ENCODE measurements at regions not wholly inside any gene's neighbourhood (a gene's known extent, or its start where the extent isn't known, plus 50 kb on each side); places are given as distances from the start of the nearest gene placed in this dataset.

- H3K36me3 ChIP-seq (ENCODE audit: control insufficient read depth, insufficient read depth, low read length), result no peaks in the 10 kb centered on the region
- DNase-seq (ENCODE audit: extremely low read depth, insufficient read length), result no peak
- no peak overlapping the region for H3K4me3 ChIP-seq (replicated peaks; ENCODE audit: low read depth, low read length)
- TF ChIP-seq CTCF (IDR thresholded peaks at IDR 0.05; ENCODE audit: insufficient read depth, low read length, poor library complexity, severe bottlenecking), result no peak
- no peaks in the 10 kb centered on the region for H3K27me3 ChIP-seq (replicated peaks; ENCODE audit: control insufficient read depth, insufficient read depth, low read length)
Observed at GRCh38 chr11:23723861-23724260, 773.0 kb upstream of the LUZP2 start.

- Histone ChIP-seq H3K36me3 (ENCODE audit: control insufficient read depth, insufficient read depth, low read length) (no peaks in the 10 kb centered on the region), H3K4me3 (replicated peaks; ENCODE audit: low read depth, low read length) (no peak overlapping the region), H3K27me3 (replicated peaks; ENCODE audit: control insufficient read depth, insufficient read depth, low read length) (no peaks in the 10 kb centered on the region)
- DNase-seq (ENCODE audit: extremely low read depth, insufficient read length), result no peak
- TF ChIP-seq CTCF (IDR thresholded peaks at IDR 0.05; ENCODE audit: insufficient read depth, low read length, poor library complexity, severe bottlenecking), result no peak
Observed at GRCh38 chr11:23725752-23726151, 771.1 kb upstream of the LUZP2 start.

GRCh38 chr11:23727387-23727786 lies 769.5 kb upstream of the LUZP2 start:
- H3K36me3 ChIP-seq (ENCODE audit: control insufficient read depth, insufficient read depth, low read length), result no peaks in the 10 kb centered on the region
- TF ChIP-seq CTCF (IDR thresholded peaks at IDR 0.05; ENCODE audit: insufficient read depth, low read length, poor library complexity, severe bottlenecking), result no peak
- no peak overlapping the region for H3K4me3 ChIP-seq (replicated peaks; ENCODE audit: low read depth, low read length)

GRCh38 chr11:23727794-23728193 lies 769.1 kb upstream of the LUZP2 start:
- no peak for TF ChIP-seq CTCF (IDR thresholded peaks at IDR 0.05; ENCODE audit: insufficient read depth, low read length, poor library complexity, severe bottlenecking)
- no peak for DNase-seq (ENCODE audit: extremely low read depth, insufficient read length)
- H3K36me3 ChIP-seq (ENCODE audit: control insufficient read depth, insufficient read depth, low read length), result no peaks in the 10 kb centered on the region
- H3K27me3 ChIP-seq (replicated peaks; ENCODE audit: control insufficient read depth, insufficient read depth, low read length), result no peaks in the 10 kb centered on the region
- H3K4me3 ChIP-seq (replicated peaks; ENCODE audit: low read depth, low read length), result no peak overlapping the region

More at GRCh38 chr11:23727387-23727786, 769.5 kb upstream of the LUZP2 start:
- DNase-seq (ENCODE audit: extremely low read depth, insufficient read length), result no peak
- no peaks in the 10 kb centered on the region for H3K27me3 ChIP-seq (replicated peaks; ENCODE audit: control insufficient read depth, insufficient read depth, low read length)

- DNase-seq (ENCODE audit: extremely low read depth, insufficient read length), result no peak
- no peaks in the 10 kb centered on the region for H3K27me3 ChIP-seq (replicated peaks; ENCODE audit: control insufficient read depth, insufficient read depth, low read length)
- no peak for TF ChIP-seq CTCF (IDR thresholded peaks at IDR 0.05; ENCODE audit: insufficient read depth, low read length, poor library complexity, severe bottlenecking)
Observed at GRCh38 chr11:23729088-23729487, 767.8 kb upstream of the LUZP2 start.

GRCh38 chr11:23730307-23730998 lies 766.4 kb upstream of the LUZP2 start:
- Histone ChIP-seq H3K27me3 (replicated peaks; ENCODE audit: control insufficient read depth, insufficient read depth, low read length) (no peaks in the 10 kb centered on the region), H3K4me3 (replicated peaks; ENCODE audit: low read depth, low read length) (no peak overlapping the region), H3K36me3 (ENCODE audit: control insufficient read depth, insufficient read depth, low read length) (no peaks in the 10 kb centered on the region)
- no peak for DNase-seq (ENCODE audit: extremely low read depth, insufficient read length)
- TF ChIP-seq CTCF (IDR thresholded peaks at IDR 0.05; ENCODE audit: insufficient read depth, low read length, poor library complexity, severe bottlenecking), result no peak

More at GRCh38 chr11:23729088-23729487, 767.8 kb upstream of the LUZP2 start:
- H3K36me3 ChIP-seq (ENCODE audit: control insufficient read depth, insufficient read depth, low read length), result no peaks in the 10 kb centered on the region
- H3K4me3 ChIP-seq (replicated peaks; ENCODE audit: low read depth, low read length), result no peak overlapping the region

Data from GM06990 (cell line).